NCI-H2196 (cell line): ENCODE measurements at regions not wholly inside any gene's neighbourhood (a gene's known extent, or its start where the extent isn't known, plus 50 kb on each side); places are given as distances from the start of the nearest gene placed in this dataset.
"Not testable (repeated sequence)": the region's sequence is repeated elsewhere in the genome, so short reads cannot be mapped to it uniquely, and the experiment has no call there.

Experiments used
- DNase-seq: peaks from one replicate; lab custom pipeline; 2025; ENCODE audit not compliant: unreplicated experiment; lab: John Stamatoyannopoulos, UW

DNA sequence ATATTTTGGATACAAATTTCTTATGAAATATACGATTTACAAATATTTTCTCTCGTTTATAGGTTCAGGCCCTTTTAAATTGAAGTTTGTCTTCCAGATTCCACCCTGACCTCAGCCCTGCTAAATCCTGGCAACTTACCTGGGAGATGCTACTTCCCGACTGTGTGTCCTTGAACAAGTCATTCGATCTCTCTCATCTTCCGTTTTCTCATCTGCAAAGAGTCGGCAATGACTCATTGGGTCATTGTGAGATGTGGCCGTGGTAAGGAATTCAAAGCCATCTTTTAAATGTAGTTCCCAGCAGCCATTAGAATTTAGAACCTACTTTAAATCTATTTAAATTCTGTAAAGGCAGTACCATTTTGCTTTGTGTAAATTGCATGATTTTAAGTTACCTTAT, 72.5 kb downstream of the LHX2 start:
- DNase-seq, result no peak

DNA sequence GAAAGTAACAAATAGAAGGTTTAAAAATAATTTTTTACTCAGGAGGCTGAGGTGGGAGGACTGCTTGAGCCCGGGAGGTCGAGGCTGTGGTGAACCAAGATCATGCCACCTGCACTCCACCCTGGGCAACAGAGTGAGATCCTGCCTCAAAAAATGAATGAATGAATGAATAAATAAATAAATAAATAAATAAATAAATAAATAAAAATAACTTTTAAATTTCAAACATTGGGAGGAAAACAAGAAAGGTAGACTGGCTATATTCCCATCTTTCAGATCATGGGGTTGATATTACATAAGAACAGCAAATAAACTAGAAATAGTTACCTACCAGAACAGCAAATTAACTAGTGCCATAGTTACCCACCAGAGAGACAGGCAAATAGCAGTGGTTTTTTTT, 75.7 kb downstream of the LHX2 start:
- no peak for DNase-seq

DNA sequence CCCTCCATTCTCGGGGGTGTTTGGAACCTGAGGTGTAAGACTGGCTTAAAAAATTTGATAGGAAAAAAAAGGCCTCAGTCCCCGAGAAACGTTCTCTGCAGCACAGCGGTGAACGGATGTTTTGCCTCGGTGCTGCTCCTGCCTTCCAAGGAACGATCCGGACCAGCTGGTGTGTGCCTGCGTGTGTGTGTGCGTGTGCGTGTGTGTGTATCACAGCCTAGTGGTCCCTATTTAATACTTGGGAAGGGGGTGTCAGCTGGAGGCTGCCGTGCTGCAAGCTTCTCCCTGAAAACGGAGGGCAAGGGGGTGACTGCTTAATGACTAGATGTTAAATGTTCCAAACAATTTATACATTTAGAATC, 76.9 kb downstream of the LHX2 start:
- no peak for DNase-seq

DNA sequence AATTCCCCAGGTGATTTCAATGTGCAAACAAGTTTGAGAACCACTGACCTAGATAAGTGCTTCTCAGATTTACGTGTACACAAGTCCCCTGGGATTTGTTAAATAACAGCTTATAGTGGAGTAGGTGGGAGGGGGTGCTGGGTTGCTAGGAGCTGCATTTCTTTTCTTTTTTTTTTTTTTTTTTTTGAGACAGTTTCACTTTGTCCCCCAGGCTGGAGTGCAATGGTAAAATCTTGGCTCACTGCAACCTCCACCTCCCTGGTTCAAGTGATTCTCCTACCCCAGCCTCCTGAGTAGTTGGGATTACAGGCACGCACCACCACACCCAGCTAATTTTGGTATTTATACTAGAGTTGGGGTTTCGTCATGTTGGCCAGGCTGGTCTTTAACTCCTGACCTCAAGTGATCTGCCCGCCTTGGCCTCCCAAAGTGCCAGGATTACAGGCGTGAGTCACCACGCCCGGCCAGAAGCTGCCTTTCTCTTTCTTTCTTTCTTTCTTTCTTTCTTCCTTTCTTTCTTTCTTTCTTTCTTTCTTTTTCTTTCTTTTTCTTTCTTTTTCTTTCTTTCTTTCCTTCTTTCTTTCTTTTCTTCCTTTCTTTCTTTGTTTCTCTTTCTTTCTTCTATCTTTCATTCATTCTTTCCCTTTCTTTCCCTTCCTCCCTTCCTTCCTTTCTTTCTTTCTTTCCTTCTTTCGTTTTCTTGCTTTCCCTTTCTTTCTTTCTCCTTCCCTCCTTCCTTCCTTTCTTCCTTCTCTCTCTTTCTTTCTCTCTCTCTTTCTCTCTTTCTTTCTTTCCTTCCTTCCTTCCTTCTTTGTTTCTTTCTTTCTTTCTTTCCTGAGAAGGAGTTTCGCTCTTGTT, 78.3 kb downstream of the LHX2 start:
- DNase-seq, result not testable (repeated sequence)

DNA sequence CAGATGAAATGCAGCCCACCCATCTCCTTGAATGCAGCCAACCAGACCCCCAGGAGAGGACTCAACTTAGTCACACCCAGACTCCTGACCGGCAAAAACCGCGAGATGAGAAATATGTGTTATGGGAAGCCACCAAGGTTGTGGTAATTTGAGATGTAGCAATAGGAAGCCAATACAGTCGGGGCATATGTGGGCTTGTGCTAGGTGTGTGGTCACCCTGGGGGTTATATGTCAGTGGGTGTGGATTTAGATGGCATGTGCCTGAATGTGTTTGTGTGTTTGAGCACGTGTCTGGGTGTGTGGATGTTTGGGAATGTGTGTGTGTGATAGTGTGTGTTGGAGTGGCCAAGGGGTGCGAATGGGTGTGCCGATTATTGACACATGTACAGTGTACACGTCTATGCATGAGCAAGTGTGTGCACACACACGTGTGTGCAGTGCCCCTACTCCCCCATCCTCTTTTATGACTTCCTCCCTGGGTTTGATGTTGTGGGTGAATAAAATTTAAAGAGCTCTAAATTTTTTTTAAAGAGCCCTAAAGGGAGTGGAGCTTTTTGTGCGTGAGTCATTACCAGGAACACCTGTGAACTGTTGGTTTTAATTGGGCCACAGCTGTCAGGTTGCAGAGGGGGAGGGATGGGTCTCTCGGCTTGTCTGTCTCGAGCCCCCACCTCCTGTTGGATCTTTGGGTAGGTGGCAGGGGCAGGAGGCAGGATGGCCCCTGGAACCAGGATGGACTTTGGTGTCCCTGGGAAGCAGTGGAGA, 86.8 kb downstream of the LHX2 start:
- no peak for DNase-seq

DNA sequence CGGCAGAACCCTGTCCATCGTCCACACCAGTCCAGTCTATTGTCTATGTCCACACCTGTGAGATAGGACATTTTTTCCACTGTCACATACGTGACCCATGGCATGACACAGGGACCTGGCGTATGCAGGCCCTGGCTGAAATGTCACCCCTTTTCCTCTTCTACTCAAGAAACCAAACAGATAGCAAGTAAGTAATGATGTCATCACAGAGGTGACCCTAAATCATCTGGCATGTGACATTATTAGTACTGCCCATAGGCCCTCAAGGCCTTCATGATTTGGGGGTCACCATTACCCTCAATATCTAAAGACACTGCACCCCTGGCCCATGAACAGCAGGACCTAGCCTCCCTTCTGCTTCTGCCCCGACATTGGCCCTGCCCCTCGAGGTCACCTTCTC, 88.3 kb downstream of the LHX2 start:
- DNase-seq, result no peak

DNA sequence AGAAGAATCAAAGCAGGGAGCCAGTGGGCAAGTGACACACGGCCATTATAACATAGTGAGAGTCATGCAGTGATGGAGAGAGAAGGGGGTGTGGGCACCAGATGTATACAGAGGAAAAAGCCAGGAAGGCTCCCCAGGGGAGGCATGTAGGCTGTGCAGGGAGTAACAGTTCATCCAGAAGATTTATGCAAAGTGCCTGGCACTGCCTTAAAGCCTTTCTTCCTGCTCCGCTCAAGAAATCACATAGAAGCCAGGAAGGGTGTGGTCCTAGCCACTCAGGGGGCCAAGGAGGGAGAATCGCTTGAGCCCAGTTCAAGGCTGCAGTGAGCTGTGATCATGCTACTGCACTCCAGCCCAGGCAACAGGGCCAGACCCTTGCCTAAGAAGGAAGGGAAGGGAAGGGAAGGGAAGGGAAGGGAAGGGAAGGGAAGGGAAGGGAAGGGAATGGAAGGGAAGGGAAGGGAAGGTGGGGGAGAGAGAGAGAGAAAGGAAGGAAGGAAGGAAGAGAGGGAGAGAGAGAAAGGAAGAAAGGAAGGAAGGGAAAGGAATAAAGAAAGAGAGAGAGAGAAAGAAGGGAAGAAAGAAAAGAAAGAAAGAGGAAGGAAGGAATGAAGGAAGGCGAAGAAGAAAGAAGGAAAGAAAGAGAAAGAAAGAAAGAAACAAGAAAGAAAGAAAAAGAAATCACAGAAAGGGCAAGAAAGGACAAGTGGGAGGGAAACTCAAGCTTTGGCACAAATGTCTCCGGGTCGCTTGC, 89.8 kb downstream of the LHX2 start:
- no peak for DNase-seq

DNA sequence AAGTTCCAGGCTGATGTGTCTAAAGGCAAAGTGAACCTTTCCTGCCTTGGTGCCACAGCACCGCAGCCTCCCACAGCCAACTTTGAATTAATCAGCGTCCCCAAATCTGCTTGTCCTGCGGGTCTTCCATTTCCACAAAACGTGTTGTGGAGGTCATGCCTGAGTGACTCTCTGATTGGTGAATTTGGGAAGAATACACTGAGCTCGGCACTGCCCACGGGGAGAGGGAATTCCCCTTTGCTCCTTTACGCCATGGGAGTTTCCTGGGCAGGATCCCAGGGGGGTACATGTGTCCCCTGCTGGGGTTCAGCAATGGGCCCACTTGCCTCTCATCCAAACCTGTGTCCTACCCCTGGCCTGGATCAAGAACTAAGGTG, 90.4 kb downstream of the LHX2 start:
- DNase-seq, result no peak

DNA sequence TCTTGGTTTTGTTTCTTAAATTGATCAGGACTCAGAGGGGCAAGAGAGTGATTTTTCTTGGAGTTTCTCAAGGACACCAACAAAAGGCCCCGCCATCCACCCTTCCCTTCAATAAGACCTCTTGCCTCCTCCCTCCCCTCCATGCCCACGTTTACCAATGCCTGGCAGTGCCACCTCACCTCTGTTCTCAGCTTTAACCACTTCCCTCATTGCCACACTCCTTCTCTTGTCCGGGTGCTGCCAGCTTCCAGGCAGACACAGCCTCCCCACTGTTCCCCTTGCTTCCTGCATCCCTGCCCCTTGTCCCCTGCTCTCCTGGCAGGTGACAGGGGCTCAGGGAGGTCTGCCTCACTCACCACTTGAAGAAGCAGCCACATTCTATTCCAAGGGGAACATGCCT, 90.8 kb downstream of the LHX2 start:
- no peak for DNase-seq

DNA sequence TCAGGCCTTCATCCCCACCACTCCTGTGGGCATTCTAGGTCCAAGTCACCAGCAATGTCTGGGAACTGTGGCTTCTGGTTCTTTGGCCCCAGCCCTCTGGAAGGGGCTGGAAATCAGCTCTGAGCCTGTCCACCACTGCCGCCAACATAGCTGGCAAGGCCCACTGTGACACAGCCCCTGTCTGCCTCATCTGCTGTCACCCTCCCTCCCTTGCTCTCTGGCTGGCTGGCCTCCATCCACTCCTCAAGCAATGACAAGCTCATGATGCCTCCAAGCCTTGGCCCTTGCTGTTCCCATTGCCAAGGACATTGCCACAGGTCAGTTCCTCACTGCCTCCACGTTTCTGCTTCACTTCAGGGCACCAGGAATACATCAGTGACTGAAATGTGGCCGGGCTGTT, 93.7 kb downstream of the LHX2 start:
- DNase-seq, result no peak

DNA sequence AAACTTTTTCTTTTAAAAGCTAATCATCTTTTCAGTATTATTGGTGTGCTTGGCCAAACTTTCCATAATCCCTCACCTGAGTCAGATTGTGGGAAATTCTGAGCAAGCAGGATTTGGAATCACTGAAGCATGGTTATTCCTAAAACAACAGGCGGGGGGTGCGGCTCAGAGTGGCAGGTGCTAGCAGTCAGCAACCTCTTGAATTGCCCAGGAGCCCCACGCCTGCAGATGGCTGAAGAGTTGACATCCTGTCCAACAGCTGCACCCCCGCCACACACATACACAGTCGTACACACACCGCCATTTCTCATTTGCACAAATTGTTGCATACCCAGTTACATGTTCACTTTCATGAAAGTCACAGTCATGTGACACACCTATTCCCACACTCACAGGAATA, 96.6 kb downstream of the LHX2 start:
- DNase-seq, result peak; percentile 11

DNA sequence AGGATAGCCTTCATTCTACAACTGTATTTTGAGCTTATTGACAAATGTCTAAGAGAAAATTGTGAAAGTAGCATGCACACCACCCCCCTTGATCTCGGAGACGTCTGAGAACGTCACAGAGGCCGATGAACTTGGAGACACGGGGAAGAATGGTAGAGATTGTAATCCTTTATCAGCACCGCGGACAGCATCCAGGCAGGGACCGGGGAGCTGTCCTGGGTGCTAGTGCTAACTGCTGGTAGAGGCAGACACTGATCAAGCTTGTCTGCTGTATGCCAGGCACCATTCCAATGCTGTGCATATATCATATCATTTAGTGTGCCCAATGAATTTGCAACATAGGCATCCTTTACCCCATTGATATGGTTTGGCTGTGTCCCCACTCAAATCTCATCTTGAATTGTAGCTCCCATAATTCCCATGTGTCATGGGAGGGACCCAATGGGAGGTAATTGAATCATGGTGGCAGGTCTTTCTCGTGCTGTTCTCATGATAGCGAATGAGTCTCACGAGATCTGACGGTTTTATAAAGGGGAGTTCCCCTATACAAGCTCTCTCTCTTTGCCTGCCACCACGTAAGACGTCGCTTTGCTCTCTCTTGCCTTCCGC, 98.8 kb downstream of the LHX2 start:
- DNase-seq, result no peak

DNA sequence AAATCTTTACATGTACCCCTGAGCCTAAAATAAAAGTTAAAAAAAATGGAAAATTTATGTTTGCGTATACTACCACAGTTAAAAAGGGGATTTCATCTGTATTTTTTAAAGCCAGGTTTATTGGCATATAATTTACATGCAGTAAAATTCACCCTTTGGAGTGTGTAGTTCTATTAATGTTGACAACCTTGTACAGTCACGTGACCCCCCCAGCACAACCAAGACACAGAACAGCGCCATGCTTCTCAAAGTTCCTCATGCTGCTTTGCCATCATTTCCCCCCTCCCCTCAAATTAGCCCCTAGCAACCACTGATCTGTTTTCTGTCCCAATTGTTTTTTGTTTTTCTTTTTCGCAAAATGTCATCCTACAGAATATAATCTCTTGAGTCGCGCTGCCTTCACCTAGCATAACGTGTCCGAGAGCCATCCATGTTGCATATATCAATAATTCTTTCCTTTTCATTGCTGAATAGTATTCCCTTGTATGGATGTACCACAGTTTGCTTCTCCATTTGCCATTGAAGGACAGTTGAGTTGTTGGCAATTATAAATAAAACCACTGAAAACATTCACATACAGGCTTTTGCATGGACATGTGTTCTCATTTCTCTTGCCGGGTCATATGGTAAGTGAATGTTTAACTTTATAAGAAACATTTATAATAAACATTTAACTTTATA, 105.3 kb downstream of the LHX2 start:
- no peak for DNase-seq

DNA sequence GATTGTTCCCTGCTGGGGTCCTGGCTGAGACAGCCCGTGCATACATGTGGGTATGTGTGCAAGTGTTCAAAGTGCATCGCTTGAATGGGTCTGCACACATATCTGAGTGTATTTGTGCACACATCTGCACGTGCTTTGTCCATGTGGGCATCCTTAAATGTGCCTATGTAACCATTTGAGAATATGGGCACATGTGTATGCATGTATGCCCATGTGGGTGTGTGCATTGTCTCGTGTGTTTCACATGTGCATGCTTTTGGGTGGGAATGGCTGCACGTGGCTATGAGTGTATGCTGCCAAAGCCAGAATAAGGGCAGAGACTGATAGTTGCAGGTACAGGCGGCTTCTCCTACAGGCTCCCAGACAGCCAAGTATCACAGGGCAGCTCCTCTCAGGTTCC, 107.3 kb downstream of the LHX2 start:
- no peak for DNase-seq

DNA sequence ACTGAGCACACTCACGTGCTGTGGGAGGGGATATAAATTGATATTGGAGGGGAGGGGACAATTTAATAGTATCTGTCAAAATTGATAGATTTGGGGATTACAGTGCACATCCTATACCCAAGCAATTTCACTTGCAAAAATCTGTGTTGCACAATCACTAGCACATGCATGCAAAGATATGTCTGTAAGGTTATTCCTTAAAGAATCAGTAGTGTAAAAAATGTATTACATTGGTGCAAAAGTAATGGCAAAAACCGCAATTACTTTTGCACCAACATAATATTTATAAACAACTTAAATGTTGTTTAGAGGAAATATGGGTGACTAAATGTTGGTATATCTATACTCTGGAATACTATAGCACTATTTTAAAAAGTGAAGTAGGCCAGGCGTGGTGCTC, 108.7 kb downstream of the LHX2 start:
- DNase-seq, result no peak

DNA sequence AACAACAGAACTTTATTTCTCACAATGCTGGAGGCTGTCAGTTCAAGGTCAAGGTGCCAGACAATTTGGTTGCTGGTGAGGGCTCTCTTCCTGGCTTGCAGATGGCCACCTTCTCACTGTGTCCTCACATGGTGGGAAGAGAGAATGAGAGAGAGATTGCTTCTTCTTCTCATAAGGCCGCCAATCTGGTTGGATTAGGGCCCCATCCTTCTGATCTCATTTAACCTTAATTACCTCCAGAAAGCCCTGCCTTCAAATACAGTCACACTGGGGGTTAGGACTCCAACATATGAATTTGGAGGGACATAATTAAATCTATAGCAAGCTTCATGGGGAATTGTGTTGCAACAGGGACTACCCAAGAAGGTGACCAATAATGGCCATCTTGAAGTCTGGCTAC, 110.2 kb downstream of the LHX2 start:
- no peak for DNase-seq

DNA sequence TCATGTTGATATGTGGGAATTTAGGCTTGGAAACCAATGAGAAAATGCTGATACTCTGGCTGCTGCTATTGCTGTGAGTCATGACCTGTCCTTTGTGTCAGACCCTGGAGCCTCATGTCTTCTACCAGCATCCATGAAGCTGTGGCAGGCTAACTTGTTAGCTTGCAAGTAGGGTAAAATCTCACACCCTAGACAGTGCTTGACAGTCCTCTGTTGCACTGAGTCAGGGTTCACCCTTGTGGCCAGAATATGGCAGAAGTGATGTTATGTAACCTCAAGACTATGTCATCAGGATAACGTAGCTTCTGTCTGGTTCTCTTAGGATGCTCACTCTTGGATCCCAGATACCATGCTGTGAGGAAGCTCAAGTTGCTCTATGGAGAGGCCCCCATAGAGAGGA, 110.8 kb downstream of the LHX2 start:
- no peak for DNase-seq

DNA sequence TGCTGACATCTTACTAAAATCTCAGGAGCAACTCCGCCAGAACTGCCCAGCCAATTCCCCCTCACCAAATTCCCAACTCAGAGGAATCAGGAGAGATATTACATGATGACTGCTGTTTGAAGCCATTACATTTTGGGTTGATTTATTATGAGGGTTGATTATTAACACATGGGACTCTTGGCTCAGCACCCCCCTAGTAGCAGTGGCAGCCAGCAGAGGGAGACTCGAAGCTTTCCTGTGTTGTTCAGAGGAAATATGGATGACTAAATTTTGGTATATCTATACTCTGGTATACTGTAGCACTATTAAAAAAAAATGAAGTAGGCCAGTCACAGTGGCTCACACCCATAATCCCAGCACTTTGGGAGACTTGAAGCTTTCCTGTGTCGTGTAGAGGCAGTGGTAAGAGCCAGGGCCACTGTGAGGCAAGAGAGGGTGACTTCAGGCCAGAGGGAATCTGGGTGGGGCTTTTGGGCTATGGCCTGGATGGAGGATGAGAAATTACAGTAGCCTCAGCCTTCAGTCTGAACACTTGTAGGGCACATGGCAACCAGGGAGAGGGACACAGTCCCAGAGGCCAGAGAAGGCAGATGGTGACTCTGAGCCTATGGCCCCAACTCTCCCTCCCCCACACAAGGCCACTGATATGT, 111.4 kb downstream of the LHX2 start:
- no peak for DNase-seq

DNA sequence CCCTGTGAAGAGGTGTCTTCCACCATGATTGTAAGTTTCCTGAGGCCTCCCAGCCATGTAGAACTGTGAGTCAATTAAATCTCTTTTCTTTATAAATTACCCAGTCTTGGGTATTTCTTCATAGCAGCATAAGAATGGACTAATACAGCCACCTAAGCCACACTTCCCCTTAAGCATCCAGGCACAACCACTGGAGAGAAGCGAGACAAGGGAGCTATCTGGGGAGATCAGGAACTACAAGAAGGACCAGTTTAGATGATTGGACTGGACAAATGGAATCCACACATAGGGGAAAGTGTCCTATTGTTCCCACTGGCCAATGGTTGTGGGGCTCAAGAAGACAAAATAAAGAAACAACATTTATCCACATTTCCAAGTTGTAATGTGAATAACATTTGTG, 112.1 kb downstream of the LHX2 start:
- not testable (repeated sequence) for DNase-seq
